Dedifferentiated amniotic fluid mesenchymal stem cell (primary cell): ENCODE measurements at regions not wholly inside any gene's neighbourhood (a gene's known extent, or its start where the extent isn't known, plus 50 kb on each side); places are given as distances from the start of the nearest gene placed in this dataset.
"Not testable (repeated sequence)": the region's sequence is repeated elsewhere in the genome, so short reads cannot be mapped to it uniquely, and the experiment has no call there.

Experiments
- DNase-seq: peaks from one replicate; pipeline ENCODE4 v3.0.0-alpha.2; 2016; ENCODE audit errors: extremely low spot score

DNA sequence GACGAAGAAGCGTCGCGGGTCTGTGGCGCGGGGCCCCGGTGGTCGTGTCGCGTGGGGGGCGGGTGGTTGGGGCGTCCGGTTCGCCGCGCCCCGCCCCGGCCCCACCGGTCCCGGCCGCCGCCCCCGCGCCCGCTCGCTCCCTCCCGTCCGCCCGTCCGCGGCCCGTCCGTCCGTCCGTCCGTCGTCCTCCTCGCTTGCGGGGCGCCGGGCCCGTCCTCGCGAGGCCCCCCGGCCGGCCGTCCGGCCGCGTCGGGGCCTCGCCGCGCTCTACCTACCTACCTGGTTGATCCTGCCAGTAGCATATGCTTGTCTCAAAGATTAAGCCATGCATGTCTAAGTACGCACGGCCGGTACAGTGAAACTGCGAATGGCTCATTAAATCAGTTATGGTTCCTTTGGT is 1533.5 kb upstream of the TPTE start:
- not testable (repeated sequence) for DNase-seq

DNA sequence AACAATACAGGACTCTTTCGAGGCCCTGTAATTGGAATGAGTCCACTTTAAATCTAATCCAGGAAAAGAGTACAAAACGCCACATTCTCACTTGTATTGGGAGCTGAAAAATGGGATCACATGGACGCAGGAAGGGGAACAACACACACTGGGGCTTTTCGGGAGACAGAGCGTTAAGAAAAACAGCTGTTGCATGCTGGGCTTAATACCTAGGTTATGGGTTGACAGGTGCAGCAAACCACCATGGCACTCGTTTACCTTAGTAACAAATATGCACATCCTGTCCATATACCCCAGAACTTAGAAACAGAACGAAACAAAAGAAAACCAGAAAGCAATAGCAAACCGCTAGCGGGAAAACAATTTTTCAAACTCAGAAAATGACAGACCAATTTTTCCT is 1532.7 kb upstream of the TPTE start:
- no peak for DNase-seq

DNA sequence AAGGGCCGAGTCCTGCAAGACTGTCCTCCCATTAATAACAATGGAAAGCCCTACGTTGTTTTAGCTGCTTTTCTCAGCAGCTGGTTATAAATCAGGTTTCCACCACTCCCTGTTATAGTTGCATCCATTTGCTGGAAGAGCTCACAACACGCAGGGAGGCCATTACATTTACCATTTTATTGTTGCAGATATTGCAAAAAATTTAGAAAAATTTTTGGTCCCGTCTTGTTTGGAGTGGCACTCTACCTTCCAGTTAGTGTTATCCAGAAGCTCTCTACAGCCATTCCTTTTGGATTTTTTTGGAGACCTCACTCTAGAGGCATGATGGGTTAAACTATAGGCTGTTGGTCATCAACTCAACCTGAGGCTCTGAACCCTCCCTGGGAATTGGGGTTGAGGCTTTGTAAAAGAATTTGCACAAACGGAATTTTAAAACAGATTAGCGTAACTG is 1532.1 kb upstream of the TPTE start:
- no peak for DNase-seq

DNA sequence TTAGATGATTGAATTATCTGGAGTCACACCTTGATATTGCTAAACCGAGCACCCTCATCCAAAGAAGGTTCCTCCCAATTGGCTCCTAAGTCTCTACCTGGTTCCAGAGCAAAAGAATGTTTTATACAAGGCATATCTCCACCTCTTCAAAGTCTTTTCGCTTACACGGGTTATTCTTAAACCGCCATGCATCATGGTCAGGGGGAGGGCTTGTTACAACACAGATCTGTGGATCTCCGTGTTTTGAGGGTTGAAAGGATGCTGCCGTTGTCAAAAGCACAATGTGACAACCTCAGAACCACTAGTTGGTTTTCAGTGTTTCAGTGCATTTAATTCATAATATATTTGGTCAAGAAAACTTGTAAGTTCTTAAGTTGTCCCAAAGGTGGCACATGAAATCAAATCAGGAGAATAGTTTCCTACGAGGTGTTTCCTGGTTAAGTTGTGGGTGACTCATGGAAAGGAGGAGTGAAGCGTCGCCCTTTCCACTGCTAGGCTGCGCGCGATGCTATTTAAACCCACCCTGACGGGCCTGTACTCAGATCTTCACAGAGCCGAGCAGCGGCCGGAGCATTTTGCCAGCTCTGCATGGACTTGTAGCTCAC is 1531.6 kb upstream of the TPTE start:
- DNase-seq = no peak

DNA sequence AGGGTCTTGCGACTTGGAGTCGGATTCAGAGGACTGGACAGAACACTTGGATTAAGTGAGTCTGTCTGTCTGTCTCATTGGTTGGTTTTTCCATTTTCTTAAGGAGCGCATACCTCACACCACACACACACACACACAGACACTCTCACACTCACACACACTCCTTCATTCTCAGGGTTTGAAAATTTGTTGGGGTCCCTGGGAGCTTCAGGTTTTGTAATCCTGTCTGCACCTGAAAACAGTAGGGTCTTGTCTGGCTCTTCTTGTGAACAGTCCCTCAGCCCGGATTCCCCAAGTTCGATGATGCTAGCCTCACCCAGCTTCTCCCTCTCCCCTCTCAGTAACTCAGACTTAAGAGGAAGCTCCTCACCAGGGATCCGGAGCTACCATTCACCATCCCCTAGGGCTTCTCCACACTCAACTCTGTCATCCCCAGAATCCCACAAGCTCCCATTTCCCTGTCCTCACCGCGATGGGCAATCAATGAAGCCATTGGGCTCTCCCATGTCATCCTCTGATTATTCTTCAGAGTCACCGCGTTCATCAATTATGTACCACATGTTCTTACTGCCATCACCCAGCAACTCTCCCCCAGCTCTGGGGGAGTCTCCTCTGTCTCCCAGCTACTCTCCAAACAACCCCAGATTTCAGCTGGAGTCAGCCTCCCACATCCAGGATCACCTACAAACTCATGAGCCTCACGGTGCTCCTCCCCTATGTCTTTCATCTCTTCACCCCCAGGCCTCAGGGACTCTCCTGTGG is 1530.9 kb upstream of the TPTE start:
- DNase-seq = no peak

DNA sequence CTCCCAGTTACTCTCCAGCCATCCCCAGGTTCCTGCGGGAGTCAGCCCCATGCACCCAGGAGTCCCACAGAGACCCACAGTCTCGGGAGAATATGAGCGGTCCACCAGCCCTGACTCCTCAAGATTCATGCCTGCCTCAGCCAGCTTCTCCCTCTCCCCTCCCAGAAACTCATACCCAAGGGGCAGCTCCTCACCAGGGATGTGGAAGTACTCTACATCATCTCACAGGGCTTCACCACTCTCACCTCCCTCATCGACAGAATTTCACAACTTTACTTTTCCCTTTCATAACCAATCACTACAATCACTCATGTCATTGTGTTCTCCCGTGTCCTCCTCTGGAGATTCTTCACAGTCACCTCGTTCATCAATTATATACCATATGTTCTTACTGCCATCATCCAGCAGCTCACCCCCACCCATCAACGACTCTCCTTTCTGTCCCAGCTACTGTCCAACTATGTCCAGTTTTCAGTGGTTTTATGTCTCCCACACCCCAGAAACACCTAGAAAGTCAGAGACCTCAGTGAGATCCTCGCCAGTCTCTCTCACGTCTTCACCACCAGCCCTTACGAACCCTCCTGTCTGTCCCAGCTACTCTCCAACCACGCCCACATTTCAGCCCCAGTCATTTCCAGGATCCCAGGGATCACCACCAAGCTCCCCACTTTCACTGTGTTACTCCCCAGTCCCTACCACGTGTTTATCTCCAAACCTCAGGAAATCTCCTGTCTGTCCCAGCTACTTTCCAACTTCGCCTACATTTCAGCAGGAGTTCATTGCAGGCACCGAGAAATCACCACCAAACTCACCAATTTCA is 1530.1 kb upstream of the TPTE start:
- no peak for DNase-seq

DNA sequence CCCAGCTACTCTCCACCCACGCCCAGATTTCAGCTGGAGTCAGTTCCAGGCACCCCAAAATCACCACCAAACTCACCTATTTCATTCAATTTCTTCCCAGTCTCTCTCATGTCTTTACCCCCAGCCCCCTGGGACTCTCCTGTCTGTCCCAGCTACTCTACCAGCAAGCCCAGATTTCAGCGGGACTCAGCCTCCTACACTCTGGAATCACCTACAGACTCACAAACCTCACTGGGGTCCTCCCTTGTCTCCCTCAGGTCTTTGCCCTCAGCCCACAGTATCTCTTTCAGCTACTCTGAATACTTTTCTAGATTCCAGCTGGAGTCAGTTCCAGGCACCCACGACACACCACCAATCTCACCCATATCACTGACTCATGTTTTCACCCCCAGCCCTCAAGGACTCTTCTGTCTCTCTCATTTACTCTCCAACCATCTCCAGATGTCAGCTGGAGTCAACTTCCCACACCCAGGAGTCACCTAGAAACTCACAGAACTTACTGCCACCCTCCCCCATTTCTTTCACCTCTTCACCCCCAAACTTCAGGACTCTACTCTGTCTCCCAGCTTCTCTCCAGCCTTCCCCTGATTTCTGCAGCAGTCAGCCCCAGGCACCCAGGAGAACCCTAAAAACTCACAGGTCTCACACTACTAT is 1529.3 kb upstream of the TPTE start:
- no peak for DNase-seq

DNA sequence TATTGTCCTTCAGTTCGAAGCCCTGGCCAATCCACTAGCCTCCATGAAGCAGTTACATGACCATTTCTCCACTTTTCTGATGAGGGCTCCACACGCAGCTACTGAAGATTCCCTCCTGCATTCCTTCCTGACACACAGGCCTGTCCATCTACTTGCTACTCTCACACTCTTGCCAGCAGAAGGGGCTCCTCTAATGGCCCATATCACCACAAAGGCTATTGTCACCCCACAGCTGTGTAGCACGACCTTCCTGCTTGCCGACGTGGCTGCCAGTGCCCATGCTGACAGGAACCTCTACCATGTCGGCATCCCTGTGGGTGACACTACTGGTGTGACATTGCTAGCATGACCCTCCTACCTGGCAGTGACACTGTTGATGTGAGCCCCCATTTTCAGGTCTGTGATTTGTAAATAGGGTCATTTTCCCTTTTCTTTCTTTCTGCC is 1528.6 kb upstream of the TPTE start:
- DNase-seq = no peak

DNA sequence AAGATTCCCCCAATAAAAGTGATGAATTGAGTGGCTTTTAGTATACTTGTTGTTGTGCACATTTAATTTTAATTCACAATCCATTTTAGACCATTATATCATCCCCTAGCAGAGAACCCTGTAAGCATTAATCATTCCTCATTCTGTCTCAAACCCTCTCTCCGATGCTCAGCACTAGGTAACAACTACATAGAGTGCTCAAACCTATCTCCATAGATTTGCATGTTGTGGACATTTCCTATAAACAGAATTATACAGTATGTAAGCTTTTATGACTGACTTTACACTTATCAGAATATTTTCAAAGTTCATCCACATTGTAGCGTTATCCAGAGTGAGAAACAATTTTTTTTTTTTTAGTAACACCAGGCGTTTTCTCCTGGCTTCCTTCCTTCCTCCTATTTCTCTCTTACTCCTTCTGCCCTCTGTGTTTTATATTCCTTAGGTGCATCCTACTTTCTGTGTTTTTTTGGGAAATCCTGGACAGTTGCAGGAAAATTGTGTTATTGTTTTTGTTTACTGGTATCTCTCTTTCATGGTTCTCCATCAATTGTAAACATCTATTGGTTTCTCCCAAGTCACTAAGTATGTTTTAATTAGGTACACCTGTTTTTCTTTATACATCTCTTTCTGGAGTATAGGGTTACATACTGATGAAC is 1528.0 kb upstream of the TPTE start:
- DNase-seq = no peak

DNA sequence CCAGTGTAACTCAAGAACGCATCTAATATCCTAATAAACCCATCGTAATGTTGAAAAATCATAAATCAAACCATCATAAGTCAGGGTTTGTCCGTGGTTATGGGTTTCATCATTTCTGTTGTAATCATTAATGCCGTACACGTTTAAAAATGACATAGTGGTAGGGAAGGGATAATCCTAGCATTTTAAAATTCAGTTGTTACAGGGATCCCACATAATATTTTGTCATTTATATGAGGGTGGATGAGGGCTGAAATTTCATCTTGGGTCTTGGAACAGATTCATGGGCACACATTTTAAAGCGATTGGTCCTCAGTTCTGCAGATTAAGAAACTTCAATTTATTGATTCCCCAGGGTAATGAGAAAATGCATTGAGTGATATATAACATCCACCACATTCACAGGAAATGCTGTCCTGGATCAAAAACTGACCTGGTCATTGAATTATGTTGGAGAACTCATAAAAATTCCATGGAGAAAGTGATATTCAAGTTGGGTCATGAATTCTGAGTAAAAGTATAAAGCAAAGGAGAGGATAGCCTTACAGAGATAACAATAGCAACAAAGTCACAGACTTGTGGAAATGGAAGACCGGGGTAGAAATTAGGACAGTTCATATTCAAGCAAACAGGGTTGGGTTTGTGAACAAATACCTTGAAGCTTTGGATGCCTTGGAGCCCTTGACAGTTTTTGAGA is 1527.3 kb upstream of the TPTE start:
- peak; percentile 33 for DNase-seq

DNA sequence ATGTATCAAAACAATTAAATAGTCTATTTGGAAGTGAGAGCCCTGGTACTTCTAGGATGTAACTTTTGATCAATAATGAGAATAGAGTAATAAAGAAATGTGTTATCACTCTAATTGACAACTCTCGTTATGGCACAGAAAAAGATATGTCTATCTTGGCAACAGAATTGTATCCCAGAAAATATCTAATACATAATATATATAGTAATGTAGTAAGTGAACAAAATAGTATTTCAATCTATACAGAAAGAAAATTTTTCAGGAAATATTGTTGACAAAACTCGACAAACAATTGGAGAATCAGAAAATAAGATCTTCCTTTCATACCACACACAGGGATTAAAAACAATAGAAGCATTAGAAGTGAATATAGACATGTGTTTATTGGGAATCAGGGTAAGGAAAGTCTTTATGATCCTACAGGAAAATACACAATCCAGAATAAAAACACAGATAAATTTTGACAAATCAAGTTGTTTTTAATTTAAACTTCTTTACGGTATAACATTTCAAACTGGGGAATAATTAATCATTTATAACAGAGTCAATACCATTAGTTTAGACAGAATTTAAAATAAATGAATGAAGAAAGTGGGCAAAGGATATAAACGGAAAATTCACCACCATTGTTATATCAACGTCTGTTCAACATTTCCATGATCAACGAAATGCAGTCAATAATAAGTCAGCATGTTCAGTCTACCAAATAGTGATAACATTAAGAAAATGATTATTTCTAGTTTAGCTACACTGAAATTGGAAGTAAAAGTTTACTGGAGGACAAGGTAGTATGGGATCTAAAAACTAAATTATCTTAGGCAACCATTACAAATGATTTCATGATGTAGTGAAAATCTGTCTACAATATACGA is 1526.5 kb upstream of the TPTE start:
- no peak for DNase-seq

DNA sequence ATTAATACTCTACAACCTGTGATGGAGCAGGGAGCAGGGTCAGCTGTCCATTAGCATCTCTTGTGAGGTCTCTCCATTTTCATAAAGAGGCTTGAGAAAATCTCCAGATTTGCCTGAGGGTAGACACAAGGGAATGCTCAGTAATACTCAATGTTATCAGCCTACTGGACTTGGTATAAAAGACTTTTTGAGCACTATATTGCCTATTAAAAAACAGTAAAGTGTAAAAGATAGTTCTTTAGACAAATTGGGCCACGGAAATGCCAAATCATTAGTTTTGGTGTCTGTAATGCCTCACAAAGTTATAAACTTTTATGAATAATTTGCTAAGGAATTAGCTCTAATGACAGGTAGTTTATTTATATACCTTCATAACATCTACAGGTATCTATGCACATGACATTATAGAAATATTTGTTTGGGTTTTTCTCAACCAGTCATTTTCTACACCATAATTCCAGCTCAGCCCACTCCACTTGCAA is 1524.9 kb upstream of the TPTE start:
- not testable (repeated sequence) for DNase-seq

DNA sequence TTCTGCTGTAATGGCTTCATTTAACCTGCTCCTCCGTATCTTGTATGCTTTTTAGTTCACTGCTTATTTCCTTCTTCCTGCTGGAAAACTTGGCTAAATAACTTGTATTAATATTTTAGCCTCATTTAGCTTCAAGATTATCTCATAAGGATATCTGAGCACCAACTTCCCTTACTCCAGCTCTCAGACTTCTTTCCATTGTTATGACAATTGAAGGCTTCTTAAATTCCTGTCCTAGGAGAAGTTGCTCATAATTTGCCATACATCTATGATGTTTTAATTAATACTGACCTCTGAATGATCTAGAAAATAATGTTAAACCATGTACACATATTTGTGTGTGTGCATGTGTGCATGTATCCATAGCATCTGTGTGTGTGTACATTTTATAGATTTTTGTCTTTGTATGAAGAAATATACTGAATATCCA is 1524.4 kb upstream of the TPTE start:
- no peak for DNase-seq

DNA sequence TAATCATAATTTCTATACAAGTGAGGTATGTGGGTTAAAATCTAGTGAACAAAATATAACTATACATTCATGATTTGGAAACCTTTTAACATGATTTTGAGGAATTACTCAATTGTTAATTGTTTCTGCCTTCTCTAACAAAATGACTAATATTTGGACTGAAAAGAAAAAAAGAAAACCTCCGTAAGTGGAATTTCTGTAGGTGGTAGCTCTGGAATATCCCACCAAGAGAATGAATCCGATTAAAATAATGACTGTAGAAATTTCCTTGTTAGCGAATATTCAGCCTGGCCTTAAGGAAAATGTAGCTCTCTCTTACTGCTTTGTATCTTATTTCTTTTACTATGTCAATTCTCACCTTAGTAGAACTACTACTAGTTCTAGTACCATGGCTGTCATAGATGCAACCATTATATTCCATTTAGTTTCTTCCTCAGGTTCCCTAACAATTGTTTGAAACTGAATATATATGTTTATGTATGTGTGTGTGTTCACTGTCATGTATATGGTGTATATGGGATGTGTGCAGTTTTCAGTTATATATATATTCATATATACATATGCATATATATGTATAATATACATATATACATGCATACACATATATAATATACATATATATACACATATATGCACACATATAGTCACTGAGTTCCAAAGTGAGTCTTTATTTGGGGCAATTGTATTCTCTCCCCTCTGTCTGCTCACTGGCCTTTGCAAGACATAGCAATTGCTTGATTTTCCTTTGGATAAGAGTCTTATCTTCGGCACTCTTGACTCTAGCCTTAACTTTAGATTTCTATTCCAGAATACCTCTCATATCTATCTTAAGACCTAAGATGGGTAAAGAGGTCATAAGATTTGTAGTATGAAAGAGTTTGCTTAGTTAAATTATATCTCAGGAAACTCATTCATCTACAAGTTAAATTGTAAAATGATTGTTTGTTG is 1523.7 kb upstream of the TPTE start:
- not testable (repeated sequence) for DNase-seq

DNA sequence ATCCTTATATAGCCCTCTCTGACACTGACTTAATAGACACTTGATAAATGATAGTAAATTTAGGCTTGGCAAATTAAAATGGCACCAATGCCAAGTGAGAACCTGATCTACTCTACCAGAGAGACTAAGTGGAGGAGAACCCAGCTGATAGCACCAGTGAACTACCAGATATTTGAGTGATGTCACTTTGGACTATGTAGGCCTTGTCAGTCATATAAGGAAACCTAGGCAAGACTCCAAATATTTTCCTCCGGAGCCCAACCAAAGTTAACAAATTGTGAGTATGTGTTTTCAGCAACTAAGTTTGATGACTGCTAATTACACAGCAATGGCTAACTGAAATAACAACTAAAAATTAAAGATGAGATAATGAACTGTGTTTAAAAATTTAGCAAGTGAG is 1522.9 kb upstream of the TPTE start:
- DNase-seq = not testable (repeated sequence)

DNA sequence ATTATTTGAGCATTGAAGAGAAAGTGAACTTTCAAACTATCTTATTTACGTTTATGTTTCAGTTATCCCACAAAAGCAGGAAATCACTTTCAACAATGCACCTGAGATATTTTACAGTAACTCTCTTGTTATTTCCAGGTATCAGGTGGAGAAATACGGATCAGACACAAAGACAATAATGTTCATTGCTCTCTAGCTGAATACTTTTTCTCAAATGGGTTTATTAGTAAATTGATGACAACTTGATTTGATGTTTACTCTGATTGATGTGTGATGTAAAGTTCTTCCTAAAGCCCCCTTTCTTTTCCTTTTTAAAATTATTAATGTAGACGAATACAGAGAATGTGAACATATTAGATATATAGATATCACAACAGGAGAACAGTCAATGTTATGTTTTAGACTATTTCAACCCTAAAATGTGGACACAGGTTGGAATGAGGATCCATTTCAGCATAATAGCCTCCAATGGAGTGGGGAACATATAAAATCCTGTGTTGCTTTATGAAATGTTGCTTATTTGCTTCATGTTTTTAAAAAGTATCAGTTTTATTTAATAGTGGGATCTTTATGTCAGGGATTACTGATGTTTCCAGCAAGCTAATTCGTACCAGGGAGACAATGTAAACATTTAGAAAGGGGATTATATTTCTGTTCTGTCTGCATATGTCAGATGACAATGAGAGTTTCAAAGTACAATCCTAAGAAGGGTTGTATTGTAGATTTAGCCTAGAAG is 1522.3 kb upstream of the TPTE start:
- no peak for DNase-seq

DNA sequence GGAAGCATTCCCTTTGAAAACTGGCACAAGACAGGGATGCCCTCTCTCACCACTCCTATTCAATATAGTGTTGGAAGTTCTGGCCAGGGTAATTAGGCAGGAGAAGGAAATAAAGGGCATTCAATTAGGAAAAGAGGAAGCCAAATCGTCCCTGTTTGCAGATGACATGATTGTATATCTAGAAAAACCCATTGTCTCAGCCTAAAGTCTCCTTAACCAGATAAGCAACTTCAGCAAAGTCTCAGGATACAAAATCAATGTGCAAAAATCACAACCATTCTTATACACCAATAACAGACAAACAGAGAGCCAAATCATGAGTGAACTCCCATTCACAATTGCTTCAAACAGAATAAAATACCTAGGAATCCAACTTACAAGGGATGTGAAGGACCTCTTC is 1521.3 kb upstream of the TPTE start:
- not testable (repeated sequence) for DNase-seq

DNA sequence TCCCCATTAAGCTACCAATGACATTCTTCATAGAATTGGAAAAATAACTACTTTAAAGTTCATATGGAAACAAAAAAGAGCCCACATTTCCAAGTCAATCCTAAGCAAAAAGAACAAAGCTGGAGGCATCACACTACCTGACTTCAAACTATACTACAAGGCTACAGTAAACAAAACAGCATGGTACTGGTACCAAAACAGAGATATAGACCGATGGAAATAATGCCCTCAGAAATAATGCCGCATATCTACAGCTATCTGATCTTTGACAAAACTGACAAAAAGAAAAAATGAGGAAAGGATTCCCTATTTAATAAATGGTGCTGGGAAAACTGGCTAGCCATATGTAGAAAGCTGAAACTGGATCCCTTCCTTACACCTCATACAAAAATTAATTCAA is 1520.7 kb upstream of the TPTE start:
- not testable (repeated sequence) for DNase-seq
